Memory B cell (primary cell): ENCODE measurements at regions not wholly inside any gene's neighbourhood (a gene's known extent, or its start where the extent isn't known, plus 50 kb on each side); places are given as distances from the start of the nearest gene placed in this dataset.

ENCODE experiments used
- ATAC-seq: fragments of 150-1000 bp; cut with Tn5 transposase; 2 replicates; pipeline ENCODE4 v1.10.0; 2021; ENCODE audit warnings: low read depth, mild to moderate bottlenecking, moderate library complexity
- DNase-seq, 2 donors: peaks; one replicate each; pipeline ENCODE4 v3.0.0; 2022; ENCODE audit warnings: low spot score in 2 of 2
- H3K27ac Mint-ChIP-seq: one replicate; pipeline ENCODE4 v1.8.0; 2022; ENCODE audit warnings: mild to moderate bottlenecking, moderate library complexity, mixed read lengths
- H3K27me3 Mint-ChIP-seq: one replicate; pipeline ENCODE4 v1.8.0; 2022; ENCODE audit warnings: mixed read lengths
- H3K36me3 Mint-ChIP-seq: one replicate; pipeline ENCODE4 v1.8.0; 2022; ENCODE audit warnings: mild to moderate bottlenecking, mixed read lengths
- H3K4me1 Mint-ChIP-seq: one replicate; pipeline ENCODE4 v1.8.0; 2022; ENCODE audit warnings: mixed read lengths
- H3K4me3 Mint-ChIP-seq: one replicate; pipeline ENCODE4 v1.8.0; 2022; ENCODE audit warnings: mild to moderate bottlenecking, moderate library complexity, mixed read lengths
- H3K9me3 Mint-ChIP-seq: one replicate; pipeline ENCODE4 v1.8.0; 2022; ENCODE audit warnings: mixed read lengths

- Mint-ChIP-seq H3K9me3 (peaks cover 8% of the 10 kb centered on the region), H3K36me3 (no peaks in the 10 kb centered on the region), H3K4me3 (no peak overlapping the region), H3K27me3 (no peaks in the 10 kb centered on the region), H3K4me1 (no peaks in the 10 kb centered on the region), H3K27ac (no peak overlapping the region)
- ATAC-seq (no peak), DNase-seq (no peak)
Observed at GRCh38 chr3:70374179-70374578, 61.7 kb upstream of the MDFIC2 start.
